ENCODE measurements at regions not wholly inside any gene's neighbourhood (a gene's known extent, or its start where the extent isn't known, plus 50 kb on each side); places are given as distances from the start of the nearest gene placed in this dataset.
A peak's percentile ranks its signal among the peaks of the same experiment; 100 is the strongest.

DNA sequence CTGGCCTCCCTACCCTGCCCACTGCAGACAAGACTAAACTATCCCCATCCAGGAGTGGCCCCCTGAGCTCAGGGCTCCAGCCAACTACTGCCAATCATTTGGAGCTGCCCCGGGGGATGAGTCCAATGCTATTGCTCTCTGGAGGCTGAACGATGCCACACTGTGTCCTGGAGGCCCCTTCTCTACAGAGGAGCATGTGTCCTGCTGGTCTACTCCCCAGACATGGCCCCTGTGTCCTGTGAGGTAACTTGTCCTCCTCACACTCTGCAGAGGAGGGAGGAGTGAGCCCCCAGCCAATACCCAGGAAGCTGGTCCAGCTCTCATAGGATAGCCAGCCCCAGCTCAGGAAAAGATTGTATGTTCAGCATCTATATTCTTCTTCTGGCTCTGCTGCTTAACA is 159.1 kb upstream of the GPR12 start:
- no peak for DNase-seq
- intact Hi-C loops (cut with DNase I): no loop called here
- TF ChIP-seq, protein P1, sequence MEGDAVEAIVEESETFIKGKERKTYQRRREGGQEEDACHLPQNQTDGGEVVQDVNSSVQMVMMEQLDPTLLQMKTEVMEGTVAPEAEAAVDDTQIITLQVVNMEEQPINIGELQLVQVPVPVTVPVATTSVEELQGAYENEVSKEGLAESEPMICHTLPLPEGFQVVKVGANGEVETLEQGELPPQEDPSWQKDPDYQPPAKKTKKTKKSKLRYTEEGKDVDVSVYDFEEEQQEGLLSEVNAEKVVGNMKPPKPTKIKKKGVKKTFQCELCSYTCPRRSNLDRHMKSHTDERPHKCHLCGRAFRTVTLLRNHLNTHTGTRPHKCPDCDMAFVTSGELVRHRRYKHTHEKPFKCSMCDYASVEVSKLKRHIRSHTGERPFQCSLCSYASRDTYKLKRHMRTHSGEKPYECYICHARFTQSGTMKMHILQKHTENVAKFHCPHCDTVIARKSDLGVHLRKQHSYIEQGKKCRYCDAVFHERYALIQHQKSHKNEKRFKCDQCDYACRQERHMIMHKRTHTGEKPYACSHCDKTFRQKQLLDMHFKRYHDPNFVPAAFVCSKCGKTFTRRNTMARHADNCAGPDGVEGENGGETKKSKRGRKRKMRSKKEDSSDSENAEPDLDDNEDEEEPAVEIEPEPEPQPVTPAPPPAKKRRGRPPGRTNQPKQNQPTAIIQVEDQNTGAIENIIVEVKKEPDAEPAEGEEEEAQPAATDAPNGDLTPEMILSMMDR (IDR thresholded peaks at IDR 0.05): no peak

GRCh38 chr13:26919311-26919710 is 158.7 kb upstream of the GPR12 start:
- Histone ChIP-seq H3K27ac (no peak overlapping the region), H3K4me1 (no peaks in the 10 kb centered on the region), H3K4me3 (no peak overlapping the region), H3K27me3 (ENCODE audit: low read depth) (peaks cover 8% of the 10 kb centered on the region), H3K36me3 (no peaks in the 10 kb centered on the region), H3K9me3 (no peaks in the 10 kb centered on the region)
- TF ChIP-seq, protein P1 (IDR thresholded peaks at IDR 0.05): no peak
- DNase-seq (no peak), ATAC-seq (no peak)
- intact Hi-C loops (cut with DNase I): no loop called here

More for the DNA sequence above, 159.1 kb upstream of the GPR12 start:
- peak in 1 of 2 donors; percentile 13 for ATAC-seq
- no peaks in the 10 kb centered on the region for H3K4me1 ChIP-seq
- H3K36me3 ChIP-seq: no peaks in the 10 kb centered on the region
- no peak overlapping the region for H3K4me3 ChIP-seq
- no peaks in the 10 kb centered on the region for H3K9me3 ChIP-seq
- H3K27ac ChIP-seq: no peak overlapping the region
- peaks cover 8% of the 10 kb centered on the region for H3K27me3 ChIP-seq (ENCODE audit: low read depth)

DNA sequence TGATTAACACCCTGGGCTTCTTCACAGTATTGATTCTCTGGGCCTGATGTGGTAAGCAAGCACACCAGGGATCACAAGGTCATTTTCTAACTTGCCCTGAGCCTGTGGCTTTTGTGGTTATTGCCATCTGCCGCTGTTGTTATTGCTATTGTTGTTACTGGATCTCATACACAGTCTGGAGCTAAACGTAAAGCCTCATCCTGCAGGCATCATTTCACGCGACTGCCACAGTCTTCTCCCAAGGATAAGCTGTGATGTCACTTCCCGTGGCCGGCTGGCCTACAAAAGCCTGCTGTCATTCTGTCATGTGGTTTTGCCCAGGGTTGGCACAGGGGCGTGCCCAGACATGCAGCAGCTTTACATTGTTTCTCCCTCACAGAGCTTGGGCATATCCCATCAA is 154.0 kb upstream of the GPR12 start:
- peaks cover 6% of the 10 kb centered on the region for H3K27me3 ChIP-seq (ENCODE audit: low read depth)

DNA sequence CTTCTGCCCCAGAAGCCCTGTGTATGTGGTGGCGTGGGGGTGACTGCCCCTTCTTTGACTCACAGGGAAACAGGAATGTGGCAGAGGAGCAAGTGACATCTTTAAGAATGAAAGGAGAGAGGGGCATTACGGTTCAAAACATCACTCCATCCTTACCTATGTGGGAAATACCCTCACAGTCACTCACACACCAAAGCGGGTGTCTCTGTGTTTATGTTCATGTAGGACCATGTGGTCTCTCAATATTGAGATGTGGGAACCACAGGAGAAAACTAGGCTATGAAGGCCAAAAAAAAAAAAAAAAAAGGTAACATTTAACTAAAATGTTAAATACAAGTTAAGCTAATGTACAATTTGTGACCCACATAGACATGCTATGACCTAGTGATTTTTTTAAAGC is 153.6 kb upstream of the GPR12 start:
- Histone ChIP-seq H3K27ac (no peak overlapping the region), H3K4me3 (no peak overlapping the region), H3K36me3 (no peaks in the 10 kb centered on the region), H3K4me1 (no peaks in the 10 kb centered on the region), H3K27me3 (ENCODE audit: low read depth) (peaks cover 1% of the 10 kb centered on the region), H3K9me3 (no peaks in the 10 kb centered on the region)
- TF ChIP-seq, protein P1 (IDR thresholded peaks at IDR 0.05): no peak
- ATAC-seq (no peak), DNase-seq (no peak)
- intact Hi-C loops (cut with DNase I): no loop called here

More for the DNA sequence above, 154.0 kb upstream of the GPR12 start:
- no peak for DNase-seq
- TF ChIP-seq, protein P1 (IDR thresholded peaks at IDR 0.05): no peak
- Histone ChIP-seq H3K4me3 (no peak overlapping the region), H3K9me3 (no peaks in the 10 kb centered on the region), H3K27ac (no peak overlapping the region), H3K4me1 (no peaks in the 10 kb centered on the region), H3K36me3 (no peaks in the 10 kb centered on the region)
- intact Hi-C loops (cut with DNase I): no loop called here
- no peak for ATAC-seq

- intact Hi-C loops (cut with DNase I): no loop called here
- Histone ChIP-seq H3K4me3 (no peak overlapping the region), H3K27me3 (ENCODE audit: low read depth) (peaks cover 6% of the 10 kb centered on the region), H3K27ac (no peak overlapping the region), H3K9me3 (no peaks in the 10 kb centered on the region), H3K36me3 (no peaks in the 10 kb centered on the region), H3K4me1 (no peaks in the 10 kb centered on the region)
- no peak for DNase-seq
- ATAC-seq: no peak
- TF ChIP-seq, protein P1 (IDR thresholded peaks at IDR 0.05): no peak
Observed at GRCh38 chr13:26910754-26911465, 150.3 kb upstream of the GPR12 start.

Measured in lower lobe of right lung (tissue), 2 donors.